IMR-90 (cell line): ENCODE measurements at regions not wholly inside any gene's neighbourhood (a gene's known extent, or its start where the extent isn't known, plus 50 kb on each side); places are given as distances from the start of the nearest gene placed in this dataset.

Experiments used
- ATAC-seq: fragments of 200-7000 bp; cut with Tn5 transposase; 2 replicates; pipeline ENCODE4 v1.9.1; 2020; ENCODE audit warnings: low read depth, mild to moderate bottlenecking, moderate library complexity
- BruUV-seq: library from RNA; stranded (reverse); fragments of 400-500 nt; replicated peaks from 2 replicates; lab custom pipeline; 2021; lab: Mats Ljungman, UMichigan
- CTCF ChIA-PET: fragments of 300-600 bp; formaldehyde crosslinking; extraction: SDS; loops from one replicate; lab custom pipeline; 2021; ENCODE audit warnings: antibody characterized with exemption; lab: Yijun Ruan, JAX
- POLR2A ChIA-PET: fragments of 300-600 bp; sonication (Branson Sonifier 250); formaldehyde crosslinking; loops from one replicate; lab custom pipeline; 2022; ENCODE audit warnings: antibody characterized with exemption; ENCODE audit not compliant: unreplicated experiment; lab: Charles Lee
- DNase-seq: peaks from one replicate; pipeline ENCODE4 v3.0.0; 2013
- H2AFZ ChIP-seq: replicated peaks from 2 replicates; pipeline ENCODE3; 2013; ENCODE audit warnings: low read length, mild to moderate bottlenecking; ENCODE audit not compliant: poor library complexity
- H2AK5ac ChIP-seq: 2 replicates; pipeline ENCODE4 v1.6.1; 2013; ENCODE audit warnings: low read depth, low read length, inconsistent platforms
- H2AK9ac ChIP-seq: replicated peaks from 2 replicates; pipeline ENCODE3; 2013; ENCODE audit warnings: mild to moderate bottlenecking, low read depth, low read length, moderate library complexity; ENCODE audit not compliant: poor library complexity
- H2BK120ac ChIP-seq: 2 replicates; pipeline ENCODE4 v1.6.1; 2013; ENCODE audit warnings: low read depth, low read length, inconsistent platforms
- H2BK15ac ChIP-seq: 3 replicates; pipeline ENCODE4 v1.6.1; 2013; ENCODE audit warnings: low read depth, low read length, inconsistent platforms
- H2BK20ac ChIP-seq: 2 replicates; pipeline ENCODE4 v1.6.1; 2013; ENCODE audit warnings: low read depth, mild to moderate bottlenecking, inconsistent platforms, low read length, moderate library complexity
- H2BK5ac ChIP-seq: 2 replicates; pipeline ENCODE4 v1.6.1; 2013; ENCODE audit warnings: mild to moderate bottlenecking, low read depth, low read length, inconsistent platforms; ENCODE audit not compliant: poor library complexity, severe bottlenecking
- H3K14ac ChIP-seq: replicated peaks from 2 replicates; pipeline ENCODE4 v1.6.1; 2013; ENCODE audit warnings: low read depth, low read length, inconsistent platforms
- H3K18ac ChIP-seq: 2 replicates; pipeline ENCODE4 v1.6.1; 2013; ENCODE audit warnings: low read depth, low read length, control low read depth
- H3K23ac ChIP-seq: 2 replicates; pipeline ENCODE4 v1.6.1; 2013; ENCODE audit warnings: low read depth, low read length, inconsistent platforms
- H3K27ac ChIP-seq: 2 replicates; pipeline ENCODE4 v1.5.1; 2013; ENCODE audit warnings: mild to moderate bottlenecking, control low read depth, low read length; ENCODE audit not compliant: insufficient read depth
- H3K27me3 ChIP-seq: 2 replicates; pipeline ENCODE4 v1.6.1; 2013; ENCODE audit warnings: low read length; ENCODE audit not compliant: control insufficient read depth, insufficient read depth
- H3K36me3 ChIP-seq: 2 replicates; pipeline ENCODE4 v1.6.1; 2013; ENCODE audit warnings: low read length, mixed read lengths; ENCODE audit not compliant: control insufficient read depth, insufficient read depth
- H3K4ac ChIP-seq: 2 replicates; pipeline ENCODE4 v1.6.1; 2013; ENCODE audit warnings: low read depth, low read length, inconsistent platforms
- H3K4me1 ChIP-seq: 2 replicates; pipeline ENCODE4 v1.6.1; 2013; ENCODE audit warnings: low read length, mixed read lengths; ENCODE audit not compliant: control insufficient read depth, insufficient read depth
- H3K4me2 ChIP-seq: 2 replicates; pipeline ENCODE4 v1.6.1; 2013; ENCODE audit warnings: low read depth, mild to moderate bottlenecking, control low read depth, low read length, moderate library complexity
- H3K4me3 ChIP-seq: 2 replicates; pipeline ENCODE4 v1.5.1; 2013; ENCODE audit warnings: low read depth, mild to moderate bottlenecking, control low read depth, low read length, moderate library complexity; ENCODE audit not compliant: insufficient read depth
- H3K56ac ChIP-seq: 2 replicates; pipeline ENCODE4 v1.6.1; 2013; ENCODE audit warnings: low read length, inconsistent platforms; ENCODE audit not compliant: insufficient read depth; ENCODE audit errors: extremely low read depth
- H3K79me1 ChIP-seq, 2 experiments: 2 replicates each; pipeline ENCODE4 v1.6.1; 2013; ENCODE audit warnings: low read length in 2 of 2, inconsistent platforms in 1 of 2, low read depth in 1 of 2
- H3K9ac ChIP-seq: 2 replicates; pipeline ENCODE4 v1.6.1; 2013; ENCODE audit warnings: low read depth, low read length, control low read depth
- H3K9me1 ChIP-seq: 2 replicates; pipeline ENCODE4 v1.6.1; 2013; ENCODE audit warnings: low read length, inconsistent platforms; ENCODE audit not compliant: insufficient read depth
- H3K9me3 ChIP-seq: 2 replicates; pipeline ENCODE4 v1.6.1; 2013; ENCODE audit warnings: low read length; ENCODE audit not compliant: control insufficient read depth, insufficient read depth
- H4K20me1 ChIP-seq: 2 replicates; pipeline ENCODE4 v1.6.1; 2013; ENCODE audit warnings: low read length, inconsistent platforms; ENCODE audit not compliant: insufficient read depth
- H4K5ac ChIP-seq: 2 replicates; pipeline ENCODE4 v1.6.1; 2013; ENCODE audit warnings: mild to moderate bottlenecking, low read depth, low read length, control low read depth
- H4K8ac ChIP-seq, 2 experiments: 2 replicates each; pipeline ENCODE4 v1.6.1; 2013; ENCODE audit warnings: low read depth in 2 of 2, low read length in 2 of 2, control low read depth in 1 of 2, inconsistent platforms in 1 of 2
- H4K91ac ChIP-seq: 2 replicates; pipeline ENCODE4 v1.6.1; 2013; ENCODE audit warnings: low read depth, low read length, inconsistent platforms; ENCODE audit not compliant: insufficient read depth
- BHLHE40 ChIP-seq: fragments of 150-350 bp; IDR thresholded peaks from 2 replicates; pipeline ENCODE4 v1.6.1; 2016; ENCODE audit warnings: mild to moderate bottlenecking, low read depth, low read length
- CEBPB ChIP-seq: IDR thresholded peaks from 2 replicates; pipeline ENCODE4 v1.6.1; 2012; ENCODE audit warnings: low read depth, low read length, improper control_type of control experiment
- ELK1 ChIP-seq: fragments of 150-350 bp; IDR thresholded peaks from 2 replicates; pipeline ENCODE4 v1.6.1; 2016; ENCODE audit warnings: low read depth, mild to moderate bottlenecking, low read length, moderate library complexity, borderline replicate concordance
- MAFK ChIP-seq: IDR thresholded peaks from 2 replicates; pipeline ENCODE4 v1.6.1; 2012; ENCODE audit warnings: low read depth, low read length, improper control_type of control experiment
- MAZ ChIP-seq: IDR thresholded peaks from 2 replicates; pipeline ENCODE4 v1.6.1; 2012; ENCODE audit warnings: low read depth, mild to moderate bottlenecking, low read length, improper control_type of control experiment, moderate library complexity, borderline replicate concordance
- MXI1 ChIP-seq: IDR thresholded peaks from 2 replicates; pipeline ENCODE4 v1.6.1; 2012; ENCODE audit warnings: low read depth, mild to moderate bottlenecking, low read length, moderate library complexity, borderline replicate concordance
- NFE2L2 ChIP-seq: fragments of 150-350 bp; IDR thresholded peaks from 2 replicates; pipeline ENCODE4 v1.6.1; 2016; ENCODE audit warnings: low read depth, mild to moderate bottlenecking, low read length
- POLR2A ChIP-seq: IDR thresholded peaks from 2 replicates; pipeline ENCODE4 v1.6.1; 2012; ENCODE audit warnings: mild to moderate bottlenecking, low read depth, low read length
- RAD21 ChIP-seq: IDR thresholded peaks from 2 replicates; pipeline ENCODE4 v1.6.1; 2012; ENCODE audit warnings: low read length, improper control_type of control experiment
- RFX5 ChIP-seq: IDR thresholded peaks from 2 replicates; pipeline ENCODE4 v1.8.0; 2012; ENCODE audit warnings: low read depth, mild to moderate bottlenecking, low read length, moderate library complexity
- WGBS, 2 experiments: methylation state at CpG; one replicate each; pipeline versions ENCODE4 v1.1.5 to v1.1.7; 2013; ENCODE audit warnings: missing lambda C conversion rate in 2 of 2; ENCODE audit not compliant: insufficient read length in 1 of 2; ENCODE audit errors: extremely low coverage in 2 of 2; 5-methylcytosine and 5-hydroxymethylcytosine counted together
- dilution Hi-C: fragments of 300-500 bp; cut with HindIII; formaldehyde crosslinking; loops from one replicate; pipeline ENCODE4 v1.14.3; 2018; ENCODE audit warnings: low sequenced_read_pairs; ENCODE audit not compliant: unreplicated experiment
- in situ Hi-C: fragments of 300-500 bp; cut with MboI; formaldehyde crosslinking; loops from 3 replicates; pipeline ENCODE4 v1.14.3; 2019; ENCODE audit warnings: low sequenced_read_pairs, inconsistent platforms, mixed read lengths
- intact Hi-C: fragments of 100-400 bp; cut with micrococcal nuclease; formaldehyde crosslinking; loops from 2 replicates; pipeline ENCODE4 v1.10.0; 2022
- TF ChIP-seq, protein P1 (sequence below): conservative IDR thresholded peaks from 2 replicates; pipeline ENCODE4 v1.5.1; 2012; ENCODE audit warnings: mild to moderate bottlenecking, low read depth, low read length, improper control_type of control experiment
- TF ChIP-seq, protein P2 (sequence below): fragments of 150-350 bp; IDR thresholded peaks from 2 replicates; pipeline ENCODE4 v1.6.1; 2017; ENCODE audit warnings: mild to moderate bottlenecking, antibody characterized with exemption, low read length, low read depth

DNA sequence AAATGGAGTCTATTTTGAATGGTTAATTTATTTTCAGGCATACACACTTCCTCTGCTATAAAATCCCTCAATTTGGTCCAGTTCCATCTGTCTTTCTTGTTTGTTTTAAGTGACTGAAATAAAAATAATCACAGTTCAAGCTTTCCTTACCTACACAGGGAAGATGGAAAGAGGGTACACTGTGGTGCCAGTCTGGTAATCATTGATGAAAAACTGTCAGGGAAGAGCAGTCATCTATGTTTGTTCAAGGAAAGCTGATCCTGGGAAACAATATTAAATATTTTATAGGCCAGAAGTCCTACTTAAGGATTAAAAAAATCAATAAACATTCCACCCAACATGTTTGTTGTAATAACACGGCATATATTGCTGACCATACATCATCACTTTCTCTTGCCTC is 115.2 kb upstream of the KCNMB2 start:
- Histone ChIP-seq H3K9me3 (no peaks in the 10 kb centered on the region), H3K36me3 (no peaks in the 10 kb centered on the region), H3K56ac (no peak overlapping the region), H2AFZ (no peak overlapping the region), H2AK5ac (no peak overlapping the region), H3K79me1 (no peaks in the 10 kb centered on the region), H3K27me3 (no peaks in the 10 kb centered on the region), H3K4me1 (no peaks in the 10 kb centered on the region), H3K14ac (no peak overlapping the region), H3K27ac (no peak overlapping the region), H4K91ac (no peak overlapping the region), H3K18ac (no peak overlapping the region), H3K4me2 (no peak overlapping the region), H3K4me3 (no peak overlapping the region), H2BK15ac (no peak overlapping the region), H4K8ac (no peak overlapping the region), H3K4ac (no peak overlapping the region), H2BK20ac (no peak overlapping the region), H2BK5ac (no peak overlapping the region), H3K9ac (no peak overlapping the region), H3K9me1 (no peaks in the 10 kb centered on the region), H4K5ac (no peak overlapping the region), H3K23ac (no peak overlapping the region), H4K20me1 (no peaks in the 10 kb centered on the region), H2BK120ac (no peak overlapping the region), H2AK9ac (no peak overlapping the region)
- TF ChIP-seq NFE2L2 (no peak), BHLHE40 (no peak), ELK1 (no peak), MXI1 (no peak), MAZ (no peak), CEBPB (no peak), RAD21 (no peak), POLR2A (no peak), MAFK (no peak), RFX5 (no peak)
- TF ChIP-seq, protein P1, sequence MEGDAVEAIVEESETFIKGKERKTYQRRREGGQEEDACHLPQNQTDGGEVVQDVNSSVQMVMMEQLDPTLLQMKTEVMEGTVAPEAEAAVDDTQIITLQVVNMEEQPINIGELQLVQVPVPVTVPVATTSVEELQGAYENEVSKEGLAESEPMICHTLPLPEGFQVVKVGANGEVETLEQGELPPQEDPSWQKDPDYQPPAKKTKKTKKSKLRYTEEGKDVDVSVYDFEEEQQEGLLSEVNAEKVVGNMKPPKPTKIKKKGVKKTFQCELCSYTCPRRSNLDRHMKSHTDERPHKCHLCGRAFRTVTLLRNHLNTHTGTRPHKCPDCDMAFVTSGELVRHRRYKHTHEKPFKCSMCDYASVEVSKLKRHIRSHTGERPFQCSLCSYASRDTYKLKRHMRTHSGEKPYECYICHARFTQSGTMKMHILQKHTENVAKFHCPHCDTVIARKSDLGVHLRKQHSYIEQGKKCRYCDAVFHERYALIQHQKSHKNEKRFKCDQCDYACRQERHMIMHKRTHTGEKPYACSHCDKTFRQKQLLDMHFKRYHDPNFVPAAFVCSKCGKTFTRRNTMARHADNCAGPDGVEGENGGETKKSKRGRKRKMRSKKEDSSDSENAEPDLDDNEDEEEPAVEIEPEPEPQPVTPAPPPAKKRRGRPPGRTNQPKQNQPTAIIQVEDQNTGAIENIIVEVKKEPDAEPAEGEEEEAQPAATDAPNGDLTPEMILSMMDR = no peak
- TF ChIP-seq, protein P2, sequence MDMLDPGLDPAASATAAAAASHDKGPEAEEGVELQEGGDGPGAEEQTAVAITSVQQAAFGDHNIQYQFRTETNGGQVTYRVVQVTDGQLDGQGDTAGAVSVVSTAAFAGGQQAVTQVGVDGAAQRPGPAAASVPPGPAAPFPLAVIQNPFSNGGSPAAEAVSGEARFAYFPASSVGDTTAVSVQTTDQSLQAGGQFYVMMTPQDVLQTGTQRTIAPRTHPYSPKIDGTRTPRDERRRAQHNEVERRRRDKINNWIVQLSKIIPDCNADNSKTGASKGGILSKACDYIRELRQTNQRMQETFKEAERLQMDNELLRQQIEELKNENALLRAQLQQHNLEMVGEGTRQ = no peak
- ChIA-PET CTCF (interaction anchor here (1.1 kb wide), 1 partner anchor 396 kb away, joined by 3 read pairs; no protein-coding TSS in a partner anchor), POLR2A (no interaction called here)
- ATAC-seq (no peak), DNase-seq (no peak)
- in situ Hi-C loops (no loop called here), dilution Hi-C loops (no loop called here), intact Hi-C loops (loop anchor here (10.0 kb wide), 1 partner anchor 854 kb away; no protein-coding TSS in a partner anchor)
- BruUV-seq = no TSS peak
- WGBS, 2 experiments = no CpG with 5 or more reads among the region's 1 CpG
